Neural cell (in vitro differentiated cells): ENCODE measurements at regions not wholly inside any gene's neighbourhood (a gene's known extent, or its start where the extent isn't known, plus 50 kb on each side); places are given as distances from the start of the nearest gene placed in this dataset.

Experiments used
- H2AFZ ChIP-seq: fragments of 200-600, 300-800 bp; sonication (generic), shearing (Covaris generic); 2 replicates; pipeline ENCODE4 v1.6.0; 2014; ENCODE audit warnings: low read depth, mild to moderate bottlenecking, antibody characterized with exemption, low read length, moderate library complexity
- H3F3A ChIP-seq: fragments of 200-600 bp; shearing (Covaris generic); 2 replicates; pipeline ENCODE4 v1.6.1; 2016; ENCODE audit warnings: mild to moderate bottlenecking, moderate library complexity, mixed read lengths, antibody characterized with exemption, low read length; ENCODE audit not compliant: insufficient read depth, poor library complexity, severe bottlenecking
- H3K27ac ChIP-seq: fragments of 200-600, 300-800 bp; sonication (generic), shearing (Covaris generic); 2 replicates; pipeline ENCODE4 v1.5.1; 2014; ENCODE audit warnings: mild to moderate bottlenecking, low read length, moderate library complexity
- H3K27me3 ChIP-seq: fragments of 300-800, 200-600 bp; sonication (generic), shearing (Covaris generic); 2 replicates; pipeline ENCODE4 v1.6.0; 2014; ENCODE audit warnings: mild to moderate bottlenecking, low read depth, low read length, moderate library complexity; ENCODE audit not compliant: insufficient read depth
- H3K36me3 ChIP-seq: fragments of 300-800, 200-600 bp; sonication (generic), shearing (Covaris generic); 2 replicates; pipeline ENCODE4 v1.5.1; 2014; ENCODE audit warnings: mild to moderate bottlenecking, antibody characterized with exemption, low read length, moderate library complexity; ENCODE audit not compliant: insufficient read depth
- H3K4me2 ChIP-seq: fragments of 300-800, 200-600 bp; sonication (generic), shearing (Covaris generic); 2 replicates; pipeline ENCODE4 v1.6.0; 2014; ENCODE audit warnings: mild to moderate bottlenecking, low read length
- H3K4me3 ChIP-seq: fragments of 300-800, 200-600 bp; sonication (generic), shearing (Covaris generic); 2 replicates; pipeline ENCODE4 v1.5.1; 2014; ENCODE audit warnings: mild to moderate bottlenecking, low read length, moderate library complexity
- H3K79me2 ChIP-seq: fragments of 200-600 bp; shearing (Covaris generic); replicated peaks from 2 replicates; pipeline ENCODE4 v1.6.0; 2014; ENCODE audit warnings: mild to moderate bottlenecking, low read length, moderate library complexity; ENCODE audit not compliant: insufficient read depth
- H3K9ac ChIP-seq: fragments of 300-800, 200-600 bp; sonication (generic), shearing (Covaris generic); 2 replicates; pipeline ENCODE4 v1.6.1; 2016; ENCODE audit warnings: mild to moderate bottlenecking, low read length, mixed read lengths
- H3K9me2 ChIP-seq: fragments of 200-600 bp; shearing (Covaris generic); 2 replicates; pipeline ENCODE4 v1.6.1; 2016; ENCODE audit warnings: mild to moderate bottlenecking, low read length, mixed read lengths; ENCODE audit not compliant: insufficient read depth
- H3K9me3 ChIP-seq: fragments of 200-600, 300-800 bp; sonication (generic), shearing (Covaris generic); 2 replicates; pipeline ENCODE4 v1.6.1; 2016; ENCODE audit warnings: mild to moderate bottlenecking, mixed run types, low read length, moderate library complexity, mixed read lengths
- H4K20me1 ChIP-seq: fragments of 200-600 bp; shearing (Covaris generic); 2 replicates; pipeline ENCODE4 v1.6.1; 2016; ENCODE audit warnings: mild to moderate bottlenecking, mixed run types; ENCODE audit not compliant: insufficient read depth
- CTCF ChIP-seq: fragments of 450-650 bp; IDR thresholded peaks from 2 replicates; pipeline ENCODE4 v1.5.1; 2014; ENCODE audit warnings: antibody characterized with exemption, mild to moderate bottlenecking, moderate library complexity; ENCODE audit not compliant: poor library complexity, severe bottlenecking
- EP300 ChIP-seq: fragments of 450-650 bp; conservative IDR thresholded peaks from 2 replicates; pipeline ENCODE4 v1.6.1; 2014; ENCODE audit warnings: antibody characterized with exemption, mild to moderate bottlenecking, moderate library complexity; ENCODE audit not compliant: poor library complexity, severe bottlenecking
- EZH2 ChIP-seq: fragments of 200-600, 300-800 bp; shearing (Covaris generic), sonication (generic); IDR thresholded peaks from 2 replicates; pipeline ENCODE4 v1.6.1; 2014; ENCODE audit warnings: antibody characterized with exemption, low read length, borderline replicate concordance, mild to moderate bottlenecking; ENCODE audit not compliant: insufficient read depth, poor library complexity, severe bottlenecking
- MXI1 ChIP-seq: fragments of 450-650 bp; conservative IDR thresholded peaks from 2 replicates; pipeline ENCODE4 v1.6.1; 2014; ENCODE audit warnings: antibody characterized with exemption, mild to moderate bottlenecking; ENCODE audit not compliant: poor library complexity, severe bottlenecking
- POLR2AphosphoS5 ChIP-seq: IDR thresholded peaks from 2 replicates; pipeline ENCODE4 v1.6.1; 2012
- RAD21 ChIP-seq: fragments of 450-650 bp; conservative IDR thresholded peaks from 2 replicates; pipeline ENCODE4 v1.6.1; 2014; ENCODE audit warnings: antibody characterized with exemption, mild to moderate bottlenecking, moderate library complexity
- REST ChIP-seq: IDR thresholded peaks from 2 replicates; pipeline ENCODE4 v1.6.1; 2012; ENCODE audit warnings: borderline replicate concordance
- SMC3 ChIP-seq: fragments of 450-650 bp; conservative IDR thresholded peaks from 2 replicates; pipeline ENCODE4 v1.6.1; 2014; ENCODE audit warnings: antibody characterized with exemption, mild to moderate bottlenecking, moderate library complexity; ENCODE audit not compliant: poor library complexity
- TAF1 ChIP-seq: IDR thresholded peaks from 2 replicates; pipeline ENCODE4 v1.6.1; 2012; ENCODE audit warnings: low read depth

- H3K79me2 ChIP-seq: no peaks in the 10 kb centered on the region
- no peak overlapping the region for H3K9ac ChIP-seq
- H2AFZ ChIP-seq: no peak overlapping the region
- no peaks in the 10 kb centered on the region for H3K36me3 ChIP-seq
- H3F3A ChIP-seq: no peaks in the 10 kb centered on the region
- H3K4me3 ChIP-seq: no peak overlapping the region
- no peak overlapping the region for H3K27ac ChIP-seq
- no peaks in the 10 kb centered on the region for H3K9me2 ChIP-seq
- no peak overlapping the region for H3K4me2 ChIP-seq
- H4K20me1 ChIP-seq: no peaks in the 10 kb centered on the region
- no peaks in the 10 kb centered on the region for H3K9me3 ChIP-seq
- TF ChIP-seq CTCF: no peak
- no peak for TF ChIP-seq TAF1
- no peak for TF ChIP-seq SMC3
- TF ChIP-seq RAD21: no peak
- no peak for TF ChIP-seq MXI1
- no peak for TF ChIP-seq EP300
- no peak for TF ChIP-seq EZH2
- no peak for TF ChIP-seq POLR2AphosphoS5
- no peak for TF ChIP-seq REST
- H3K27me3 ChIP-seq: no peaks in the 10 kb centered on the region
These were observed 314.9 kb downstream of the PRDM2 start for GRCh38 chr1:14014929-14015328.

- no peaks in the 10 kb centered on the region for H3K27me3 ChIP-seq
- H3K9me3 ChIP-seq: no peaks in the 10 kb centered on the region
- H2AFZ ChIP-seq: no peak overlapping the region
- H3K9ac ChIP-seq: no peak overlapping the region
- H3K27ac ChIP-seq: no peak overlapping the region
- no peaks in the 10 kb centered on the region for H4K20me1 ChIP-seq
- no peak overlapping the region for H3K4me2 ChIP-seq
- TF ChIP-seq SMC3 (no peak), RAD21 (no peak), TAF1 (no peak)
- H3K36me3 ChIP-seq: no peaks in the 10 kb centered on the region
- H3K79me2 ChIP-seq: no peaks in the 10 kb centered on the region
- H3K4me3 ChIP-seq: peak overlapping the region; percentile 6
- no peaks in the 10 kb centered on the region for H3F3A ChIP-seq
- no peaks in the 10 kb centered on the region for H3K9me2 ChIP-seq
These were observed 315.9 kb downstream of the PRDM2 start for GRCh38 chr1:14015917-14016316.

- no peaks in the 10 kb centered on the region for H3K36me3 ChIP-seq
- peak overlapping the region; percentile 36 for H3K9ac ChIP-seq
- no peaks in the 10 kb centered on the region for H3K79me2 ChIP-seq
- no peaks in the 10 kb centered on the region for H3K9me2 ChIP-seq
- H4K20me1 ChIP-seq: no peaks in the 10 kb centered on the region
- H3F3A ChIP-seq: no peaks in the 10 kb centered on the region
- peak overlapping the region; percentile 49 for H3K27ac ChIP-seq
- peak overlapping the region; percentile 9 for H3K4me2 ChIP-seq
- H3K4me3 ChIP-seq: peak overlapping the region; percentile 0
- no peaks in the 10 kb centered on the region for H3K9me3 ChIP-seq
- H2AFZ ChIP-seq: peak overlapping the region; percentile 30
- peak; percentile 62 for TF ChIP-seq MXI1
- TF ChIP-seq RAD21: no peak
- peak; percentile 37 for TF ChIP-seq EP300
- TF ChIP-seq EZH2: no peak
- peak; percentile 38 for TF ChIP-seq POLR2AphosphoS5
- TF ChIP-seq SMC3: no peak
- peak; percentile 55 for TF ChIP-seq REST
- TF ChIP-seq TAF1: no peak
- no peak for TF ChIP-seq CTCF
- H3K27me3 ChIP-seq: no peaks in the 10 kb centered on the region
These were observed 317.6 kb downstream of the PRDM2 start for GRCh38 chr1:14017531-14017961.
